Natural killer cell (primary cell): ENCODE measurements at regions not wholly inside any gene's neighbourhood (a gene's known extent, or its start where the extent isn't known, plus 50 kb on each side); places are given as distances from the start of the nearest gene placed in this dataset.

Source experiments
- ATAC-seq, 3 donors: fragments of 150-1000 bp in 2 of 3; fragments of 200-7000 bp in 1 of 3; cut with Tn5 transposase; 1 replicate in 1 of 3; 2 replicates in 2 of 3; pipeline ENCODE4 v1.10.0; 2021; ENCODE audit warnings: mild to moderate bottlenecking in 2 of 3, moderate library complexity in 2 of 3
- DNase-seq, 2 donors: peaks; one replicate each; pipeline versions ENCODE4 v3.0.0 to v3.0.0-alpha.2; 2013 to 2021; ENCODE audit warnings: mixed read lengths in 1 of 2
- H3K27ac ChIP-seq: one replicate; pipeline ENCODE4 v1.5.1; 2013; ENCODE audit warnings: mild to moderate bottlenecking, low read length
- H3K27me3 ChIP-seq: one replicate; pipeline ENCODE4 v1.6.1; 2013; ENCODE audit warnings: low read length; ENCODE audit not compliant: control insufficient read depth, insufficient read depth
- H3K36me3 ChIP-seq: one replicate; pipeline ENCODE4 v1.6.1; 2013; ENCODE audit warnings: low read length; ENCODE audit not compliant: control insufficient read depth, insufficient read depth
- H3K4me1 ChIP-seq: one replicate; pipeline ENCODE4 v1.6.1; 2013; ENCODE audit warnings: low read length; ENCODE audit not compliant: control insufficient read depth, insufficient read depth
- H3K4me3 ChIP-seq: one replicate; pipeline ENCODE4 v1.5.1; 2013; ENCODE audit warnings: low read length
- H3K9me3 ChIP-seq: one replicate; pipeline ENCODE4 v1.6.1; 2013; ENCODE audit warnings: low read length; ENCODE audit not compliant: control insufficient read depth, insufficient read depth
- H3K27ac Mint-ChIP-seq, 2 donors: one replicate each; pipeline ENCODE4 v1.8.0; 2022; ENCODE audit warnings: mild to moderate bottlenecking in 2 of 2, mixed read lengths in 2 of 2, moderate library complexity in 1 of 2
- H3K27me3 Mint-ChIP-seq, 2 donors: one replicate each; pipeline ENCODE4 v1.8.0; 2022; ENCODE audit warnings: low read depth in 2 of 2, mixed read lengths in 2 of 2
- H3K36me3 Mint-ChIP-seq: one replicate; pipeline ENCODE4 v1.8.0; 2022; ENCODE audit warnings: mixed read lengths
- H3K4me1 Mint-ChIP-seq, 2 donors: one replicate each; pipeline ENCODE4 v1.8.0; 2022; ENCODE audit warnings: mixed read lengths in 2 of 2
- H3K4me3 Mint-ChIP-seq: one replicate; pipeline ENCODE4 v1.8.0; 2022; ENCODE audit warnings: mild to moderate bottlenecking, moderate library complexity, mixed read lengths
- H3K9me3 Mint-ChIP-seq, 2 donors: one replicate each; pipeline ENCODE4 v1.8.0; 2022; ENCODE audit warnings: mixed read lengths in 2 of 2
- WGBS: methylation state at CpG from one replicate; pipeline ENCODE4 v1.1.7; 2013; ENCODE audit warnings: missing lambda C conversion rate; ENCODE audit not compliant: insufficient coverage; 5-methylcytosine and 5-hydroxymethylcytosine counted together
- intact Hi-C: fragments of 100-400 bp; cut with micrococcal nuclease; formaldehyde crosslinking; loops from one replicate; pipeline ENCODE4 v1.14.2; 2022
- TF ChIP-seq, protein P1 (sequence below): fragments of 200-600 bp; IDR thresholded peaks from one replicate; pipeline ENCODE4 v1.8.0; 2022; ENCODE audit warnings: antibody characterized with exemption

DNA sequence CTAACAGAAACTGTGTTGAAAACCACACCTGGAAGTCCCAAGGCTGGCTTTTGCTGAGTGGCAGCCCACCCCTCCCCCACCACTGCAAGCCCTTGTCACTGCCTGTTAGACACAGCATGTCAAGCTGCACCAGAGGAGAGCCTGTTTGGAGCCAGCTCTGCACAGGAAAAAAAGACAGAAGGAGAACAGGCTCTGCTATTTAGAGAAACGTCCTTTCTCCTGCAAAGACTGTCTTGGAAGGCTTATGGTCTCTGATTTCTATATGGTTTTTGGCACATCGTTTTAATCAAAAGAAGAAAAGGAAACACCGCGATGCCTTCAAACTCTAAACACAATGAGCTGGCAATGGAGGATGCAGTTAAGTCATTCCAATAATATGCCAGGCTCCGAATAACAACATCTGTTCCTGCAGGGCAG, 275.5 kb downstream of the MAP2K4 start:
- H3K4me3 ChIP-seq: no peak overlapping the region
- 69% methylated on average over 5 of the region's 5 CpGs for WGBS
- Mint-ChIP-seq H3K9me3 (peaks cover 6 to 9% of the 10 kb centered on the region in 2 donors), H3K27ac (no peak overlapping the region), H3K4me3 (no peak overlapping the region), H3K27me3 (no peaks in the 10 kb centered on the region), H3K4me1 (no peaks in the 10 kb centered on the region), H3K36me3 (no peaks in the 10 kb centered on the region)
- intact Hi-C loops: no loop called here
- no peaks in the 10 kb centered on the region for H3K4me1 ChIP-seq
- ATAC-seq: no peak
- H3K27ac ChIP-seq: no peak overlapping the region
- H3K36me3 ChIP-seq: no peaks in the 10 kb centered on the region
- TF ChIP-seq, protein P1, sequence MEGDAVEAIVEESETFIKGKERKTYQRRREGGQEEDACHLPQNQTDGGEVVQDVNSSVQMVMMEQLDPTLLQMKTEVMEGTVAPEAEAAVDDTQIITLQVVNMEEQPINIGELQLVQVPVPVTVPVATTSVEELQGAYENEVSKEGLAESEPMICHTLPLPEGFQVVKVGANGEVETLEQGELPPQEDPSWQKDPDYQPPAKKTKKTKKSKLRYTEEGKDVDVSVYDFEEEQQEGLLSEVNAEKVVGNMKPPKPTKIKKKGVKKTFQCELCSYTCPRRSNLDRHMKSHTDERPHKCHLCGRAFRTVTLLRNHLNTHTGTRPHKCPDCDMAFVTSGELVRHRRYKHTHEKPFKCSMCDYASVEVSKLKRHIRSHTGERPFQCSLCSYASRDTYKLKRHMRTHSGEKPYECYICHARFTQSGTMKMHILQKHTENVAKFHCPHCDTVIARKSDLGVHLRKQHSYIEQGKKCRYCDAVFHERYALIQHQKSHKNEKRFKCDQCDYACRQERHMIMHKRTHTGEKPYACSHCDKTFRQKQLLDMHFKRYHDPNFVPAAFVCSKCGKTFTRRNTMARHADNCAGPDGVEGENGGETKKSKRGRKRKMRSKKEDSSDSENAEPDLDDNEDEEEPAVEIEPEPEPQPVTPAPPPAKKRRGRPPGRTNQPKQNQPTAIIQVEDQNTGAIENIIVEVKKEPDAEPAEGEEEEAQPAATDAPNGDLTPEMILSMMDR: no peak
- H3K27me3 ChIP-seq: no peaks in the 10 kb centered on the region
- DNase-seq: no peak
- H3K9me3 ChIP-seq: no peaks in the 10 kb centered on the region

- Histone ChIP-seq H3K4me1 (no peaks in the 10 kb centered on the region), H3K27me3 (no peaks in the 10 kb centered on the region), H3K27ac (no peak overlapping the region), H3K9me3 (no peaks in the 10 kb centered on the region), H3K36me3 (no peaks in the 10 kb centered on the region), H3K4me3 (no peak overlapping the region)
- Mint-ChIP-seq H3K4me1 (no peaks in the 10 kb centered on the region), H3K9me3 (peaks cover 4 to 6% of the 10 kb centered on the region in 2 donors), H3K4me3 (no peak overlapping the region), H3K27me3 (no peaks in the 10 kb centered on the region), H3K36me3 (no peaks in the 10 kb centered on the region), H3K27ac (no peak overlapping the region)
- ATAC-seq (no peak), DNase-seq (no peak)
- intact Hi-C loops: no loop called here
- TF ChIP-seq, protein P1: no peak
- WGBS: 73% methylated on average over 4 of the region's 4 CpGs
Measured at GRCh38 chr17:12301551-12301950, 280.9 kb downstream of the MAP2K4 start.

GRCh38 chr17:12302711-12303110, 282.0 kb downstream of the MAP2K4 start:
- H3K9me3 ChIP-seq: no peaks in the 10 kb centered on the region
- H3K27me3 Mint-ChIP-seq: no peaks in the 10 kb centered on the region
- ATAC-seq (no peak), DNase-seq (no peak)
- H3K9me3 Mint-ChIP-seq: peaks cover 6 to 10% of the 10 kb centered on the region in 2 donors
- no peak overlapping the region for H3K4me3 ChIP-seq
- H3K36me3 Mint-ChIP-seq: no peaks in the 10 kb centered on the region
- no peaks in the 10 kb centered on the region for H3K27me3 ChIP-seq
- H3K4me3 Mint-ChIP-seq: no peak overlapping the region
- intact Hi-C loops: no loop called here
- H3K27ac Mint-ChIP-seq: no peak overlapping the region
- H3K27ac ChIP-seq: no peak overlapping the region
- 74% methylated on average over 3 of the region's 3 CpGs for WGBS
- TF ChIP-seq, protein P1: no peak
- no peaks in the 10 kb centered on the region for H3K4me1 Mint-ChIP-seq
- H3K36me3 ChIP-seq: no peaks in the 10 kb centered on the region
- H3K4me1 ChIP-seq: no peaks in the 10 kb centered on the region

- intact Hi-C loops: no loop called here
Measured at GRCh38 chr17:12310811-12311210, 290.1 kb downstream of the MAP2K4 start.

More at GRCh38 chr17:12310811-12311210, 290.1 kb downstream of the MAP2K4 start:
- no peaks in the 10 kb centered on the region for H3K27me3 ChIP-seq
- Mint-ChIP-seq H3K27ac (no peak overlapping the region), H3K9me3 (peaks cover 13 to 29% of the 10 kb centered on the region in 2 donors), H3K4me3 (no peak overlapping the region), H3K4me1 (no peaks in the 10 kb centered on the region), H3K27me3 (no peaks in the 10 kb centered on the region), H3K36me3 (peaks cover 18% of the 10 kb centered on the region)
- DNase-seq (no peak), ATAC-seq (no peak)
- H3K27ac ChIP-seq: no peak overlapping the region
- TF ChIP-seq, protein P1: no peak
- H3K9me3 ChIP-seq: peaks cover 3% of the 10 kb centered on the region
- WGBS: 91% methylated on average over 1 of the region's 1 CpG
- no peak overlapping the region for H3K4me3 ChIP-seq
- H3K36me3 ChIP-seq: no peaks in the 10 kb centered on the region
- H3K4me1 ChIP-seq: no peaks in the 10 kb centered on the region
